ENCODE measurements at regions not wholly inside any gene's neighbourhood (a gene's known extent, or its start where the extent isn't known, plus 50 kb on each side); places are given as distances from the start of the nearest gene placed in this dataset.

DNA sequence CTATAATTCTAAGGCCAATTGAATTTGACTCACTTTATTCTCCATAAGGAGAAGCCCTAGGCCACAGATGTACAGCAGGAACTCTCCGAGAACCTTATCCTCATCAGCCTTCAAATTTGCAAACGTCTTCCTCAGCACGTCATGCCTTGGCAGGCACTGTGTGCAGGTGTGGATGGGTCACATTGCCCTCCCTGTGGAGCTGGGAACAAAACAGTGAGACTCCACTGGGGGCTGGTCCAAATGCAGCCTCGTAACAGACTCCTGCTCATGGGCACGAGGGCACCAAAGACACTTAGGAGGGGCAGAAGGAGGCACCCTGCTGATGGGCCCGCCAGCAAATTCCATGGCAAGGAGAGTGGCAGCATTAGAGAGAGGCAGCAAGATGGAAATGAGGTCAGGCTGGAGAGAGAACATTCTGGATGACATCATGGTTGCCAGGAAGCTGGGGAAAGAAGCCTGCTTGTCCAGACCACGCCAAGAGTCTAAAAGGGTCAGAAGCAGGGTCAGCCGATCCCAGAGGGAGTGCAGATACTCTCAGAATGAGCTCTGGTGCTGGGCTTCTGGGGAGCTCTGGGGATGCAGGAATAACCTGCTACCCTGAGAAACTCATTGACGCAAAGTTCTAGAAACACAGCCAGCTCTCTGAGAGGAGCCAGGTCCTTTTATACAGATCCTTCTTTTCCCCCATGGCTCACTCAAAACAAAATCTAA lies 242.2 kb downstream of the B3GLCT start:
- DNase-seq (ENCODE audit: low read depth in 4 of 4, low spot score in 1 of 4): no peak

DNA sequence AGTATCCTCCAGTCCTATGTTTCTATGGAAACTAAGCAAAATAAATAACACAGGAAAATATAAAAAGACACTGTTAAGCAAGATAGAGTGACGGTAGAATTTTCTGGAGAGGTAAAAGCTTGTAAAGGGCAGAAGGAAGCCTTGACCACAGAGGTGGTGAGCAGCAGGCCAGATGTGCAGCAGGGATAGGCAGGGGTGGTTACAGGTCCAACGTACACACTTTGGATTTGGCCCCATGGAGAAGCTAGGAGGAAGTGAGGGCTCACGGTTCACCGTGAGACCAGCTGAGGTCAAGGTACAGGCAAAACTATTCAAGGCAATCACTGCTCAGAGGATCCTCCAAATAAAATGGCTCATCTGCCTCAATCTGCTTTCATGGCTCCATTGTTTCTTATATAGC lies 242.8 kb downstream of the B3GLCT start:
- DNase-seq (ENCODE audit: low read depth in 4 of 4, low spot score in 1 of 4): no peak

DNA sequence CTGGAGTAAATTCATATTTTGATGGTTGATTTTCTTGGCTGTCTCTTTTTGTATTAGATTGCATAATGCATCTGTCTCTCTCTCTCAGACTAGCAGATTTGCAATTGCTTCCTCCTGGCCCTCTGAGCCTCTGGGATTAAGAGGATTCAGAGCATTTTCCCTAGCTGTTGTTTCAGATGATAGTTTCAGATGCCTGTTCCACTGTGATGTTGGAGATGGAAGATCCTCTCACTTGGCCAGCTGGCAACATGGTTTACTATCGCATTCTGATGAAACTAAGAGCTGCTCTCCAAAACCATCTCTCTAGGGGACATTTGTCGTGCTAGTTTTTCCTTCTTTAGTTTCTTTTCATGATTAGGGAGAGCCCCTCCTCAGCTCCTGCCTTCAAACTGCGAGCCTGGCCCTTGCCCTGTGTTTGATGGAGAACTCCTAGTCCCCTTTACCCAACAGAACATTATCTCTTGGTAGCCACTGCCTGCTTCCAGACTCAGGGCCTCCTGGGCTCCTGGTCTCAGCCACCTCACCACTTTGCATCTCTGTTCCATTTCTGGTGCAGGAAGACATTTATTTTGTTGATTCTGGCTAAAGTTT lies 244.6 kb downstream of the B3GLCT start:
- DNase-seq (ENCODE audit: low read depth in 4 of 4, low spot score in 1 of 4): no peak

DNA sequence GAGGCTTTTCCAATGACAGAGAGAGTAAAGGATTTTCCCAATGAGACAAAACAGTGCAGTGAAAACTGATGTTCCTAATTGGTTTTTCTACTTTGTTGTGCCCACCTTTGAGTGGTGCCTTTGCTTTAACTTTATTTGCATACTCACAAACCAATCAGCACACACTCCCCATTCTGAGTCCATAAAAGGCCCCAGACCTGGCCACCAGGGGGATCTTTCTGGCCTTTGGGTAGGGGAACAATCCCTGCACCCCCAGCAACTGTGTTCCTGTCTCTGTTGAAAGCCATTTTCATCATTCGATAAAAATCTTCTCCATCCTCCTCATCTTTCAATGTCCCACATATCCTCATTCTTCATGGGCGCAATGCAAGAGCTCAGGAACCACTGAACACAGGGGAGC lies 252.8 kb downstream of the B3GLCT start:
- no peak for DNase-seq (ENCODE audit: low read depth in 4 of 4, low spot score in 1 of 4)

DNA sequence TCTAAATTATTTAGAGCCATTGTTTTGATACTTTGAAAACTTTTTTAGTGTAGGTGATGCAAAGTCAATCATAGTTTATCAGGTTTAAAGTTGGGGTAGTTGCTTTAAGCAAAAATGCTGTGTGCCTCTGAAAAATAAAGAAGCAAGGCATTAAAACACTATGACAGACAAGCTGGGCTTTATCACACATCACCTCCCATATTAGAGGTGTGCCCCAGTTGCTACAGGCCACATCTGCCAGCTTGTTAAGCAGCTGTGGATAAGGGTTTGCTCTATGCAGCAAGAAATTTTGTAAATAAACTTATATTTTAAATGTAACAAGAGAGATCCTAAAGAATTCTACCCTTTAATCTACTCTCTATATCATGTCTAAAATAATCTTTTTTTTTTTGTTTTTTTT lies 255.8 kb downstream of the B3GLCT start:
- DNase-seq (ENCODE audit: low read depth in 4 of 4, low spot score in 1 of 4): no peak

DNA sequence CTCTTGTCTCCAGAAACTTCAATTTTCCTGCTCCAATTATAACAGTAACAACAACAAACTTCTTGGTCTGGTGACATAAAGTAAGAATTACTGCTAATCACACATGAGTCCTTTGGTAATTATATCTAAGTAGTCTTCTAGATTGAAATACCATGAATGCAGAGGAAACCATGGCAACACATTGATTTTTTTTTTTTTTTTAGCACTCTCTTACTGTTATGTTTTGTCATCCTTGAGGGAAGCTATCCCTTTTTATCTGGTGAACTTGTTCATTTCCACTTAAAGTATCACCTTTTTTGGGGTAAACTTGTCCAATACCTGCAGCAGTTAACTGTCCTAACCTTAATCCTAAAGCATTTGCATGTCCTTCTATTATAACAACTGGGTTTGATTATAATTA lies 256.3 kb downstream of the B3GLCT start:
- no peak for DNase-seq (ENCODE audit: low read depth in 4 of 4, low spot score in 1 of 4)

DNA sequence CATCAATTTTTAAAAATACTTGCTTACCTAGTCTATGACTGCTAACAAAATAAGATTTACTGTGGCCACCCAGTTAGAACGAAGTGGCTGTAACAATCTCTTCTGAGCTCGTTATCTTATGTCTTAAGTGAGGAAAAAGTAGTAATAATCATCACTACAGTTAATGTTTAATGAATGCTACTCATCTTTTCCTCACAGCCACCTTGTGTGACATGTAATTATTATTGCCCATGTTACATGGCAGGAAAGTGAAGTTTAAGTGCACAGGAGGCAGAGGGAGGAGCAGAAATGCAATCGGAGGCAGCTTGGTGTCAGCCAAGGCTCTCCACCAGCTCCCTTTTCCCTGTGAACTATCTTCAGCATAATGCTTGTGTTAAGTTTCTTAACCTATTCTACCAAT lies 260.3 kb downstream of the B3GLCT start:
- DNase-seq (ENCODE audit: low read depth in 4 of 4, low spot score in 1 of 4): no peak

DNA sequence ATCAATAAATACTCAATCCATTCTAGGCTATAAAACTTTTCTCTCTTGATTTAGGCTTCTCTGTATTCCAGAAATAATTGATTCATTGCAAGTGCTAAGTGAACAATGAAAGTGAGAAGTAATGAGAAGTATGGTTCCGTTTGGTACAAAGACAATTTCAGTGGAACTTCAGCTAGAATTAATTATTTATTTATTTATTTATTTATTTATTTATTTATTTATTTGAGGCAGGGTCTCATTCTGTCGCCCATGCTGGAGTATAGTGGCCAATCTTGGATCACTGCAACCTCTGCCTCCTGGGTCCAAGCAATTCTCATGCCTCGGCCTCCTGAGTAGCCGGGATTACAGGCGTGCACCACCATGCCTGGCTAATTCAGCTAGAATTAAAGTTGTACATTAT lies 262.1 kb downstream of the B3GLCT start:
- DNase-seq (ENCODE audit: low read depth in 4 of 4, low spot score in 1 of 4): no peak

DNA sequence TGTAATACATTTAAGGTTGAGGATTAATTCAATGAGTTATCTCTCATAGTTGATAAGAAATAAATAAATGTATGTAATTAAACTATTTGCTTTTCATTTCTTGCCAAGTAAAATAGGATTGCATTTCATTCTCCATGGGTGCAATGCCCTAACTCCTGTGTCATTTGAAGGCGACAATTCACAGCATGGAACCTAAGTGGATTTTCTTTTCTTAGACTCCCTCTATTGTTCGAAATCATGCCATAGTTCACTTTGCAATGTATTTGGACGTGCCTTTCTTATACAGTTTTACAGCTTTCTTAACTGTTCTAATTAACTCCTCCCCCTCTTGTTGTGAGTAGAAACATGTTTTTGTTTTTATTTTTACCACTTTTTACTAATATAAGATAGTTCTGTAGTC lies 263.0 kb downstream of the B3GLCT start:
- no peak for DNase-seq (ENCODE audit: low read depth in 4 of 4, low spot score in 1 of 4)

DNA sequence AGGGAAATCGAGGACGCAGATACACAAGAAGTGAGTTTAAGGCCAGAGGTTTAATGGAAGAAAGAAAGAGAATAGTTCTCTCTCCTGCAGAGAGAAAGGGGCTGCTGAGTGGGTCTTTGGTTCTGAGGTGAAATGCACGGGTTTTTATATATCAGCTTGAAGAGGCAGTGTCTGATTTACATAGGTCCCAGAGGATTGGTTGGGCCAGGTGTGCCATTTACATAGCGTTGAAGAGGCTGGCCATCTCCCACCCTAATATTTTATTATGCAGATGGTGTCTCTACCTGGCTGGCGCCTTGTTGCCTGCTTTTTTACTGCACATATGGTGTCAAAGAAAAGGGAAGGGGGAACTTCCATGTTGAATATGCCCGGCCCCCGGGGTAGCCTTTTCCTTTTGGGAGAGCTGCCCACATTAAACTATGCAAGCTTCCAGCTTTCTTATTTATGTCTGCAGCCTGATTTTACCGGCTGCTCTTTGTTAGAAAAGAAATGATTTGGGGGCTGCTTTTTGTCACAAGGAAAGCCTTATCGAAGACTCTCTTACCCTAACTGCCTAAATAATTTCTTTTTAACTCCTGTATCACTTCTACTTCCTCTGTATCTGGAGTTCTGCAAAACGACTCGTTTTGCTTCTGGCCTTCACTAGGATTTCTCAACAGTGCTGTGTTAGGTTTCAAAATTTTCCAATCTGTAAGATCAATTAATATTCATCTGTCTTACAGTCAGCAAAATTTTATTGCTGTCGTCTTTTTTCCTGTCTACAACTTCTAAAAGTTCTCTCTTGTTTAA lies 268.5 kb downstream of the B3GLCT start:
- no peak for DNase-seq (ENCODE audit: low read depth in 4 of 4, low spot score in 1 of 4)

DNA sequence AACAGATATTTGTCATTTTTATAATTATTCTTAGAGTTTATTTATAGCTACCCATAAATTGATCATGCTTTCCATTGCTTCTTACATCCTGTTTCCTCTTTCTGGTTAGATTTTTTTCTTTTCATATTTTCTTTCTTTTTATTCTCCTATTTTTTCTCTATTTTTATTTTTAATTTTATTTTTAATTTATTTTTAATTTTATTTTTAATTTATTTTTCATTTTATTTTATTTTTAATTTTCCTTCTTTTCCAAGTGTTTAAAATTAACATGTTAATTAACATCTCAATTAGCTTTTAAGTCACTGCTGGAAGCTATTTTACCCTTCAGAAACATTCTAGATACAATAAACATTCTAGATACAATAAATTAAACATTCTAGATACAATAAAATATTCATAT lies 269.6 kb downstream of the B3GLCT start:
- no peak for DNase-seq (ENCODE audit: low read depth in 4 of 4, low spot score in 1 of 4)

DNA sequence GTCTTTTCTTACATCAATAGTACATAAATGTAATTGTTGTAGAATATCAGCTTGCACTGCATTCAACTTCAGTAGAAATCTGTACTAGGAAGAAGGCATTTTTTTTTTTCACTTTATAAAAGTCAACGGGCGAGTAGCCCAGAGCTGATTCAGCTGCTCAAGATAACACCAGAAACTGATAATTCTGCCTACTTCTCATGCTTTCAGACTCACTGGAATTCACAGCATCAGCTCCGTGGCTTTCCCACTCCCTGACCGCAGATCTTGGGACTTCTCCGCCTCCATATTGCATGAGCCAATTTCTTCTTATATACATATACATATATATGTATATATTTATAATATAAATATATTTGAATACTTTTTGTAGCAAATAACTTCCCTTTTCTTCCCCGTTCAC lies 263.1 kb upstream of the RXFP2 start:
- no peak for DNase-seq (ENCODE audit: low read depth in 4 of 4, low spot score in 1 of 4)

DNA sequence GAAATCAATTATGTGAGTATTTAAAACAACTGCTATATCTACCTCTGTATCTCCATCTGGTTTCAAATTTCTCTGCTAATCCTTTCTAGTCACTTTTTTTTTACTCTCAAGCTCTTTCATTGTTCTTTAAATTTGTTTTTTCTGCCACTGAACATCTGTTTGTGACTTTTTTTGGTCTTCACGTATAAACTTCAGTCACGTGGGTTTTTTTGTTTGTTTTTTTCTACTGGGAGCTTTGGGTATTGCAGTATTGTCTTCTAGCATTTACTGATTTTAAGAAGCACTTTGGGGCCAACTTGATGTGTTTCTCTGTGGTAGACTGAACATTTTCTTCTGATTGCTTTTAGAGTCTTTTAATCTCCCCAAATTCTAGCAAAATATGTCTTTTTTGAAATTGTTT lies 262.6 kb upstream of the RXFP2 start:
- no peak for DNase-seq (ENCODE audit: low read depth in 4 of 4, low spot score in 1 of 4)

DNA sequence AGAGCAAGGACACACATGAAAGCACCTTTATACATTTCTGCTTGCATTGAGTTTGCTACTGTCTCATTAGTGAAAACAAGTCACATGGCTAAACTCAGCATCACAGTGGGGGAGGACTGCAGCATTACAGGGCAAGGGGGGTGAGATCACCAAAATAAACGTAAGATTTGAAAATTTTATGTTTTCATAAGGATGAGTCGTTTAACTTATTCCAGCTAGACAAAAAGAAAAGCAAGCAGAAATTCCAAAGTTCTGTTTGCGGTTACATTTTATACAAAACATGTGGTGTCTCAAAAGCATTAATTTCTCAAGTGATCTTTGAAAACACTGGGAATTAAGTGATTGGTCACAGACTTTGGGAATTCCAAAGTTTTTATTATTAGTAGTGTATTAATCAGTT lies 261.4 kb upstream of the RXFP2 start:
- no peak for DNase-seq (ENCODE audit: low read depth in 4 of 4, low spot score in 1 of 4)

DNA sequence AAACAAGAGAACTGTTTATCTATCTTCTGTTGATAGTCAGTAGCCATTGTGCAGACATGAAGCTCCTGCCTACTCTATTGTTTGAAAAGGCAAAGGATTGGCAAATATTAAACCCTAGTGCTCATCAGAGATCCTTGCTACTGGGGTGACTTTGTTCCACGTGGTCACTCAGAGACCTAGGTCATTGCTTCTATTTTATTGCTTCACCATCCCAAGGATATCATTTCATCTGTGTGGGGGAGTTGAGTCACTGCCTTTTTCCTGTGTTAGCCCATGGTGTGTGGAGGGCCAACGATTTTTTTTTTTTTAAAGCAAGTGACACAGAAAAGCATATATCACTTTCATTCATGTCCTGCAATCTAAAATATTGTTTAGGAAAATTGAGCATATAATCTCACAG lies 254.1 kb upstream of the RXFP2 start:
- DNase-seq (ENCODE audit: low read depth in 4 of 4, low spot score in 1 of 4): no peak

DNA sequence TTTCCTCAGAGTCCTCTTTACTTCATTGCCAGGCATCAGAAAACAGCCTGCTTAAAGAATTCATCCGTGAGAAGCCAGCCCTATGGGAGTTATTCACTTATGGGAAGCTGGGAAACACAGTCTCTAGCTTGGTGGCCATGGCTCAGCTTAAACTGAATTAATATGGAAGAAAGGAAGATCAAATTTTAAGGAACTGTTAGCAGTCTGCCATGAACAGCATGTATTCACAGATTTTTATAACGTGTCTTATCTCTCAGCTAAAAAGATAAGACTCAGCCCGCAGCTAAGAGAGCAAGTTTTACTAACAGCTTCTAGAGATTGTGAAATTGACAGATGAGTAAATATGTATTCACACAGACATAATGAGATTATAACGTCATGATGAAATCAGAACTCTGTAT lies 253.7 kb upstream of the RXFP2 start:
- DNase-seq (ENCODE audit: low read depth in 4 of 4, low spot score in 1 of 4): no peak

DNA sequence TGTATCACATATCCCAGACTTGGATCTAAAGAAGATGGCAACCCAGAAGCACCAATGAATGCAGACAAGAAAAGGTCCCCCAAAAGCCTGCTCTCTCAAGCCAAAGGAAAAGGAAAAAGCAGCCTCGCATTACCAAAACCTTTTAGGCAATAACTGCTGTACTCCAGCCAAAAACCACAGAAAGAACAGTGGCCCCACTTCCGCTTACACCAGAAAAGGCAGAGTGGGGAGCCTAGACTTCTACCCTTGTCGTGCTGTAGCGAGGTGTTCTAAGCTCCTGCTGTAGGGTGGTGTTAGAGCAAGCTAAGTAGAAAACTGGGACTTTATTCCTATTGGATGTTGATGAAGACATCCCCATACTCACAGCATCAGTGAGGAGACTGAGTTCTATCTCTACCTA lies 244.0 kb upstream of the RXFP2 start:
- no peak for DNase-seq (ENCODE audit: low read depth in 4 of 4, low spot score in 1 of 4)

DNA sequence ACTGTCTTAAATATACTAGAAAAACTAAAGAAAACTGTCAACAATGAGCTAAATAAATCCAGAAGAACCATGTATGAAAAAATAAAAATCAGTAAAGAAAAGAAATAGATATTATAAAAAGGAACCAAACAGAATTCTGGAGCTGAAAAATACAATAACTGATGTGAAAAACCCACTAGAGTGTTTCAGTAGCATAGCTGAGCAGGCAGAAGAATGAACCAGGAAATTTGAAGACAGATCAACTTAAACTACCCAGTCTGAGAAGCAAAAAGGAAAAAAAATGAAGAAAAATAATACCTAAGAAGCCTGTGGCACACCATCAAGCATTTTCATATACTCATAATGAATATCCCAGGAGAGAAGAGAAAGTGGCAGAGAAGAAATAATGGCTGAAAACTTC lies 240.1 kb upstream of the RXFP2 start:
- no peak for DNase-seq (ENCODE audit: low read depth in 4 of 4, low spot score in 1 of 4)

DNA sequence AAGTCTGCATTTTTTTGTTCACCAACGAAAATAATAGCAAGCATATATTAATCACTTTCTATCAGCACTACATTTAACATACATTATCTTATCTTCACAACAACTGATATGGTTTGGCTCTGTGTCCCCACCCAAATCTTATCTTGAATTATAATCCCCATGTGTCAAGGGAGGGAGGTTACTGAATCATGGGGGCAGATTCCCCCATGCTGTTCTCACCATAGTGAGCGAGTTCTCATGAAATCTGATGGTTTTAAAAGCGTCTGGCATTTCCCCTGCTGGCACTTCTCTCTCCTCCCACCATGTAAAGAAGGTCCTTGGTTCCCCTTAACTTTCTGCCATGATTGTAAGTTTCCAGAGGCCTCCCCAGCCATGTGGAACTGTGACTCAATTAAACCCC lies 235.7 kb upstream of the RXFP2 start:
- no peak for DNase-seq (ENCODE audit: low read depth in 4 of 4, low spot score in 1 of 4)

DNA sequence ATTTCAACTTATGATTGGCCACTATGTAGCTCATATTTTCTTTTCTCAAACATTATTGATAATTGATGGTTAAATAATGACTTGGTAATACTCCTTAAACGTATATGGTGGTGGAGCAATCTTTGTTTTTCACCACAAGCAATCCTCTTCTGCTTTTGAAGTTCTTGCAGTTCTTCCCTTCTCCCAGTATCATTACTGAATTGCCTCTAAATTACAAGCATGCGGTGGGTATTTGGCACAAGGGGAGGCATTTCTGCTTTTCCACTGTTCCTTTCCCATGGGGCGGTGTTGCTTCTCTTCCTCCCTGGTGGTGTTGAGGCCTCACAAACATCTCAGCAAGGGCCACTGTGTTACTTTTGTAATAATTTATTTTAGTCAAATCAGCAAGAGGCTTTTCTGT lies 234.4 kb upstream of the RXFP2 start:
- no peak for DNase-seq (ENCODE audit: low read depth in 4 of 4, low spot score in 1 of 4)

DNA sequence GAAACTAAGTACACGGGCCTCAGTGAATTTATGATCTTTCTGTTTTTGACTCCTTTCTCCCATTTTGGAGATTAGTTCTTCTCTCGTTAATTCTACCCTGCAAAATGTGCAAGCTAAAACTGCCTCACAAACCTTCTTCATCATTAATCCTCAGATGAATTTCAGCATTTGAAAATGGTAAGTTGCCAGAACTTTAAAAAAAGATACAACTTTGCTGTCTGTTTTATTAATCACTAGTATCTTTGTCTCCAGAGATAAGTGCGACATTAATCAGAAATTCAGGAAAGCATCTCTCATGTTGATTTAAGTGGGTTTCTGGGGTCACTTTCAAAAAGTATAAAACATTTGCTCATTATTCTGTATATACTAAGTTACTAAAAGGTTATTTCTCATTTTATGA lies 227.0 kb upstream of the RXFP2 start:
- no peak for DNase-seq (ENCODE audit: low read depth in 4 of 4, low spot score in 1 of 4)

DNA sequence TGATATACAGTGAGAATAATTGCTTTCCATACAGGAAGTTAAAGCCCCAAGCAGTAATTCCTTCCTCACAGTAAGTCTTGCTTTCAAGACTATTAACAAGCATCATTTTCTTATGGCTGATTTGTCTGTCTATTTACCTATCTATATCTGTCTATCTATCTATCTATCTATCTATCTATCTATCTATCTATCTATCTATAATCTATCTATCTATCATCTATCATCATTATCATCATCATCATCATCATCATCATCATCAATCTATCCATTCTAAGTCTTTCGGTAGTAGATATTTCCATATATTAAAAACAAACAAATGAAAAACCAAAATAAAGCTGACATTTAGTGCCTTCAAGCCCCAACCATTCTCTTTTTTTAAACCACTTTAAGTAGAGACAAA lies 224.4 kb upstream of the RXFP2 start:
- no peak for DNase-seq (ENCODE audit: low read depth in 4 of 4, low spot score in 1 of 4)

DNA sequence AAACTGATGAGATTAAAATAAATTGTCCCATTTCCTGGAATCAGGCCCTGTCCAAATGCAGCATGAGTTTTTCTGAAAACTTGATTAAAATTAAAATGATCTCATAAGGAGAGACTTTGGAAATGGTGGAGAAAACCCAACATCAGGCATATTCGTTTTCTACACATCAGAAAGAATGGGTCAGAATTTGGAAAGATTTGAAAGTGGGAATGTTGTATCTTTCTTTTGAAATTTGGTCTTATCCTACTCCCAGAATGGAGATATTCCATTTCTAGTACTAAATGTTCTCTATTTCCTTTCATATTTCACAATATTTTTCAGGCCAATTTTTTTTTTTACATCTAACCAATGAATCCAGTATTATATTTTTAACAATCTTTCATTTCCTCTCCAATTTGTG lies 223.9 kb upstream of the RXFP2 start:
- no peak for DNase-seq (ENCODE audit: low read depth in 4 of 4, low spot score in 1 of 4)

Data from stimulated activated CD4-positive, alpha-beta T cell treated with anti-CD3 and anti-CD28 coated beads, Interleukin-1b, Interleukin-23, amount 100 ng/mL, for 24 hours (primary cell).